IPS DF 4.7 (cell line): ENCODE measurements at regions not wholly inside any gene's neighbourhood (a gene's known extent, or its start where the extent isn't known, plus 50 kb on each side); places are given as distances from the start of the nearest gene placed in this dataset.

Experiments
- DNase-seq: peaks from one replicate; pipeline ENCODE4 v3.0.0-alpha.2; 2013; ENCODE audit warnings: low spot score; ENCODE audit errors: extremely low read depth

GRCh38 chr11:121800240-121800639 lies 315.8 kb downstream of the BLID start:
- no peak for DNase-seq

- no peak for DNase-seq
Observed at GRCh38 chr11:121797496-121797895, 318.5 kb downstream of the BLID start.

GRCh38 chr11:121795174-121795573 lies 320.8 kb downstream of the BLID start:
- DNase-seq = no peak

- no peak for DNase-seq
Observed at GRCh38 chr11:121794671-121795141, 321.3 kb downstream of the BLID start.

- DNase-seq = no peak
Observed at GRCh38 chr11:121793916-121794315, 322.1 kb downstream of the BLID start.

GRCh38 chr11:121793291-121793690 lies 322.7 kb downstream of the BLID start:
- no peak for DNase-seq

GRCh38 chr11:121792185-121792584 lies 323.8 kb downstream of the BLID start:
- DNase-seq = no peak

GRCh38 chr11:121790430-121790829 lies 325.6 kb downstream of the BLID start:
- DNase-seq = no peak

GRCh38 chr11:121780971-121781370 lies 328.2 kb upstream of the SORL1-AS1 start:
- no peak for DNase-seq

GRCh38 chr11:121777056-121777455 lies 324.3 kb upstream of the SORL1-AS1 start:
- no peak for DNase-seq

GRCh38 chr11:121775276-121775675 lies 322.5 kb upstream of the SORL1-AS1 start:
- no peak for DNase-seq

GRCh38 chr11:121773076-121773475 lies 320.3 kb upstream of the SORL1-AS1 start:
- DNase-seq = no peak

- DNase-seq = no peak
Observed at GRCh38 chr11:121770939-121771595, 318.3 kb upstream of the SORL1-AS1 start.

- DNase-seq = no peak
Observed at GRCh38 chr11:121769191-121769590, 316.4 kb upstream of the SORL1-AS1 start.

GRCh38 chr11:121767433-121767832 lies 314.7 kb upstream of the SORL1-AS1 start:
- DNase-seq = no peak

GRCh38 chr11:121766991-121767390 lies 314.2 kb upstream of the SORL1-AS1 start:
- DNase-seq = no peak

- no peak for DNase-seq
Observed at GRCh38 chr11:121766166-121766565, 313.4 kb upstream of the SORL1-AS1 start.

- no peak for DNase-seq
Observed at GRCh38 chr11:121763526-121763925, 310.8 kb upstream of the SORL1-AS1 start.

- no peak for DNase-seq
Observed at GRCh38 chr11:121762820-121763219, 310.1 kb upstream of the SORL1-AS1 start.

GRCh38 chr11:121761186-121761585 lies 308.4 kb upstream of the SORL1-AS1 start:
- no peak for DNase-seq

- no peak for DNase-seq
Observed at GRCh38 chr11:121757480-121758125, 304.8 kb upstream of the SORL1-AS1 start.

GRCh38 chr11:121755906-121756305 lies 303.1 kb upstream of the SORL1-AS1 start:
- DNase-seq = no peak

- DNase-seq = no peak
Observed at GRCh38 chr11:121755191-121755590, 302.4 kb upstream of the SORL1-AS1 start.
